Mesenchymal stem cell (in vitro differentiated cells and primary cell): ENCODE measurements at regions not wholly inside any gene's neighbourhood (a gene's known extent, or its start where the extent isn't known, plus 50 kb on each side); places are given as distances from the start of the nearest gene placed in this dataset.

Experiments
- DNase-seq: peaks from one replicate; pipeline ENCODE4 v3.0.0-alpha.2; 2013
- H2AFZ ChIP-seq: one replicate; pipeline ENCODE4 v1.6.1; 2013; ENCODE audit warnings: low read depth, mild to moderate bottlenecking, control low read depth, inconsistent platforms, low read length, moderate library complexity
- H2AK5ac ChIP-seq: 2 replicates; pipeline ENCODE4 v1.6.1; 2013; ENCODE audit warnings: low read length, moderate library complexity, mild to moderate bottlenecking, inconsistent platforms; ENCODE audit not compliant: severe bottlenecking
- H2BK120ac ChIP-seq: one replicate; pipeline ENCODE4 v1.6.1; 2013; ENCODE audit warnings: low read depth, mild to moderate bottlenecking, inconsistent platforms, low read length, moderate library complexity
- H2BK12ac ChIP-seq, 2 experiments: one replicate each; pipeline ENCODE4 v1.6.1; 2013; ENCODE audit warnings: inconsistent platforms in 2 of 2, low read length in 2 of 2, mild to moderate bottlenecking in 2 of 2, moderate library complexity in 2 of 2, control low read depth in 1 of 2
- H2BK15ac ChIP-seq: one replicate; pipeline ENCODE4 v1.6.1; 2013; ENCODE audit warnings: mild to moderate bottlenecking, low read depth, inconsistent platforms; ENCODE audit not compliant: poor library complexity, severe bottlenecking
- H2BK5ac ChIP-seq: 2 replicates; pipeline ENCODE4 v1.6.1; 2013; ENCODE audit warnings: low read depth, mild to moderate bottlenecking, low read length, control low read depth, inconsistent platforms; ENCODE audit not compliant: poor library complexity, severe bottlenecking
- H3K14ac ChIP-seq, 2 experiments: one replicate each; pipeline ENCODE4 v1.6.1; 2013; ENCODE audit warnings: inconsistent platforms in 2 of 2, low read length in 2 of 2, control low read depth in 1 of 2, mild to moderate bottlenecking in 1 of 2, moderate library complexity in 1 of 2
- H3K18ac ChIP-seq, 2 experiments: one replicate each; pipeline ENCODE4 v1.6.1; 2013; ENCODE audit warnings: inconsistent platforms in 2 of 2, low read length in 2 of 2, control low read depth in 1 of 2, low read depth in 1 of 2, mild to moderate bottlenecking in 1 of 2
- H3K23ac ChIP-seq, 2 experiments: one replicate each; pipeline ENCODE4 v1.6.1; 2013; ENCODE audit warnings: inconsistent platforms in 2 of 2, low read length in 2 of 2, mild to moderate bottlenecking in 2 of 2, moderate library complexity in 2 of 2, control low read depth in 1 of 2
- H3K27ac ChIP-seq: 2 replicates; pipeline ENCODE4 v1.5.1; 2013; ENCODE audit warnings: mild to moderate bottlenecking, moderate library complexity, low read length, control low read depth, inconsistent platforms; ENCODE audit not compliant: poor library complexity, severe bottlenecking
- H3K27me3 ChIP-seq, 2 experiments: 2 replicates each; pipeline versions ENCODE4 v1.6.1 to v1.7.0; 2013; ENCODE audit warnings: low read length in 2 of 2, mild to moderate bottlenecking in 2 of 2, moderate library complexity in 2 of 2, control low read depth in 1 of 2, inconsistent platforms in 1 of 2; ENCODE audit not compliant: control insufficient read depth in 1 of 2, insufficient read depth in 1 of 2
- H3K36me3 ChIP-seq, 2 experiments: 2 replicates each; pipeline versions ENCODE4 v1.6.1 to v1.7.0; 2013; ENCODE audit warnings: low read length in 2 of 2, control low read depth in 1 of 2, inconsistent platforms in 1 of 2, low read depth in 1 of 2, mild to moderate bottlenecking in 1 of 2; ENCODE audit not compliant: insufficient read depth in 2 of 2, control insufficient read depth in 1 of 2
- H3K4ac ChIP-seq, 2 experiments: one replicate each; pipeline ENCODE4 v1.6.1; 2013; ENCODE audit warnings: inconsistent platforms in 2 of 2, low read length in 2 of 2, mild to moderate bottlenecking in 2 of 2, moderate library complexity in 2 of 2, control low read depth in 1 of 2, low read depth in 1 of 2
- H3K4me1 ChIP-seq: 2 replicates; pipeline ENCODE4 v1.6.1; 2013; ENCODE audit warnings: low read depth, low read length, control low read depth; ENCODE audit not compliant: control insufficient read depth, insufficient read depth
- H3K4me2 ChIP-seq: 2 replicates; pipeline ENCODE4 v1.6.1; 2013; ENCODE audit warnings: low read length, mild to moderate bottlenecking, inconsistent platforms; ENCODE audit not compliant: poor library complexity, severe bottlenecking
- H3K4me3 ChIP-seq, 2 experiments: 2 replicates each; pipeline versions ENCODE4 v1.5.1 to v1.7.0; 2013; ENCODE audit warnings: low read length in 2 of 2, mild to moderate bottlenecking in 2 of 2, control low read depth in 1 of 2, low read depth in 1 of 2; ENCODE audit not compliant: insufficient read depth in 1 of 2
- H3K79me1 ChIP-seq: replicated peaks from 2 replicates; pipeline ENCODE4 v1.6.1; 2013; ENCODE audit warnings: mild to moderate bottlenecking, control low read depth, low read length, inconsistent platforms; ENCODE audit not compliant: poor library complexity, severe bottlenecking
- H3K9ac ChIP-seq: 2 replicates; pipeline ENCODE4 v1.7.0; 2013; ENCODE audit warnings: mild to moderate bottlenecking, low read length, moderate library complexity
- H3K9me3 ChIP-seq: 2 replicates; pipeline ENCODE4 v1.7.0; 2013; ENCODE audit warnings: mild to moderate bottlenecking, low read length; ENCODE audit not compliant: control insufficient read depth
- H4K8ac ChIP-seq: one replicate; pipeline ENCODE4 v1.6.1; 2013; ENCODE audit warnings: inconsistent platforms, mild to moderate bottlenecking, low read length, moderate library complexity
- H4K91ac ChIP-seq: one replicate; pipeline ENCODE4 v1.6.1; 2013; ENCODE audit warnings: mild to moderate bottlenecking, low read length, inconsistent platforms
- WGBS: methylation state at CpG from one replicate; pipeline ENCODE4 v1.1.7; 2013; ENCODE audit warnings: mixed read lengths; 5-methylcytosine and 5-hydroxymethylcytosine counted together

- DNase-seq: no peak
- no peaks in the 10 kb centered on the region for H3K36me3 ChIP-seq
- no peak overlapping the region for H2BK120ac ChIP-seq
- no peak overlapping the region for H2AFZ ChIP-seq
- no peak overlapping the region for H4K91ac ChIP-seq
- no peak overlapping the region for H3K14ac ChIP-seq
- H3K79me1 ChIP-seq: no peaks in the 10 kb centered on the region
- H3K4me3 ChIP-seq: no peak overlapping the region
- H3K4me1 ChIP-seq: no peaks in the 10 kb centered on the region
- no peak overlapping the region for H3K9ac ChIP-seq
- WGBS: 71% methylated on average over 5 of the region's 5 CpGs
- H2BK5ac ChIP-seq: no peak overlapping the region
- H2BK12ac ChIP-seq: no peak overlapping the region
- H3K18ac ChIP-seq: no peak overlapping the region
- H3K4me2 ChIP-seq: no peak overlapping the region
- no peak overlapping the region for H3K23ac ChIP-seq
- no peak overlapping the region for H2AK5ac ChIP-seq
- H3K27me3 ChIP-seq: no peaks in the 10 kb centered on the region
- no peak overlapping the region for H3K4ac ChIP-seq
- no peak overlapping the region for H2BK15ac ChIP-seq
- no peak overlapping the region for H4K8ac ChIP-seq
- no peak overlapping the region for H3K27ac ChIP-seq
- peaks cover 4% of the 10 kb centered on the region for H3K9me3 ChIP-seq
Observed at GRCh38 chr2:106695919-106696318, 190.0 kb downstream of the ST6GAL2 start.

- no peak overlapping the region for H3K4me2 ChIP-seq
- H3K4ac ChIP-seq: no peak overlapping the region
- no peak overlapping the region for H3K4me3 ChIP-seq
- no peak overlapping the region for H3K27ac ChIP-seq
- H2AFZ ChIP-seq: no peak overlapping the region
- H3K27me3 ChIP-seq: no peaks in the 10 kb centered on the region
- peaks cover 1% of the 10 kb centered on the region for H3K9me3 ChIP-seq
- no peak for DNase-seq
- no peaks in the 10 kb centered on the region for H3K79me1 ChIP-seq
- no peak overlapping the region for H3K9ac ChIP-seq
- no peak overlapping the region for H4K91ac ChIP-seq
- H2AK5ac ChIP-seq: no peak overlapping the region
- H3K14ac ChIP-seq: no peak overlapping the region
- H3K36me3 ChIP-seq: no peaks in the 10 kb centered on the region
- H2BK120ac ChIP-seq: no peak overlapping the region
- no peak overlapping the region for H2BK15ac ChIP-seq
- no peak overlapping the region for H2BK12ac ChIP-seq
- H3K4me1 ChIP-seq: no peaks in the 10 kb centered on the region
- H3K23ac ChIP-seq: no peak overlapping the region
- no peak overlapping the region for H4K8ac ChIP-seq
- no peak overlapping the region for H3K18ac ChIP-seq
- no peak overlapping the region for H2BK5ac ChIP-seq
Observed at GRCh38 chr2:106700616-106701015, 185.4 kb downstream of the ST6GAL2 start.

- Histone ChIP-seq H2BK12ac (no peak overlapping the region), H3K4me1 (no peaks in the 10 kb centered on the region), H3K9me3 (no peaks in the 10 kb centered on the region), H3K4ac (no peak overlapping the region), H3K4me2 (no peak overlapping the region), H4K91ac (no peak overlapping the region), H3K9ac (no peak overlapping the region), H2AFZ (no peak overlapping the region), H2BK15ac (no peak overlapping the region), H3K36me3 (no peaks in the 10 kb centered on the region), H3K27me3 (no peaks in the 10 kb centered on the region), H3K4me3 (no peak overlapping the region), H4K8ac (no peak overlapping the region), H2AK5ac (no peak overlapping the region), H3K79me1 (no peaks in the 10 kb centered on the region), H2BK5ac (no peak overlapping the region), H2BK120ac (no peak overlapping the region), H3K18ac (no peak overlapping the region), H3K23ac (no peak overlapping the region), H3K27ac (no peak overlapping the region), H3K14ac (no peak overlapping the region)
- no peak for DNase-seq
- 19% methylated on average over 2 of the region's 3 CpGs for WGBS
Observed at GRCh38 chr2:106701203-106702022, 184.6 kb downstream of the ST6GAL2 start.

GRCh38 chr2:106703161-106703560, 182.8 kb downstream of the ST6GAL2 start:
- no peak overlapping the region for H4K8ac ChIP-seq
- H3K4me2 ChIP-seq: no peak overlapping the region
- H2AK5ac ChIP-seq: no peak overlapping the region
- H4K91ac ChIP-seq: no peak overlapping the region
- H2BK120ac ChIP-seq: no peak overlapping the region
- no peak for DNase-seq
- no peak overlapping the region for H2BK12ac ChIP-seq
- no peak overlapping the region for H2BK5ac ChIP-seq
- H3K9ac ChIP-seq: no peak overlapping the region
- no peak overlapping the region for H3K18ac ChIP-seq
- H3K4ac ChIP-seq: no peak overlapping the region
- H3K14ac ChIP-seq: no peak overlapping the region
- H3K4me3 ChIP-seq: no peak overlapping the region
- H3K23ac ChIP-seq: no peak overlapping the region
- H3K36me3 ChIP-seq: no peaks in the 10 kb centered on the region
- H3K79me1 ChIP-seq: no peaks in the 10 kb centered on the region
- no peaks in the 10 kb centered on the region for H3K27me3 ChIP-seq
- H3K4me1 ChIP-seq: no peaks in the 10 kb centered on the region
- H3K9me3 ChIP-seq: no peaks in the 10 kb centered on the region
- 78% methylated on average over 6 of the region's 6 CpGs for WGBS
- H2BK15ac ChIP-seq: no peak overlapping the region
- H2AFZ ChIP-seq: no peak overlapping the region
- no peak overlapping the region for H3K27ac ChIP-seq
